GM12872 (cell line): ENCODE measurements at regions not wholly inside any gene's neighbourhood (a gene's known extent, or its start where the extent isn't known, plus 50 kb on each side); places are given as distances from the start of the nearest gene placed in this dataset.

Experiments used
- CTCF ChIP-seq: IDR thresholded peaks from 3 replicates; pipeline ENCODE4 v1.5.1; 2011; ENCODE audit warnings: low read depth, mild to moderate bottlenecking, low read length, moderate library complexity; ENCODE audit not compliant: insufficient read depth

GRCh38 chr7:51689547-51689946 lies 372.9 kb upstream of the COBL start:
- TF ChIP-seq CTCF: no peak

- TF ChIP-seq CTCF: no peak
Observed at GRCh38 chr7:51685794-51686193, 369.2 kb upstream of the COBL start.

- TF ChIP-seq CTCF: no peak
Observed at GRCh38 chr7:51680594-51681399, 364.2 kb upstream of the COBL start.

- no peak for TF ChIP-seq CTCF
Observed at GRCh38 chr7:51679358-51679757, 362.7 kb upstream of the COBL start.

GRCh38 chr7:51666751-51667150 lies 350.1 kb upstream of the COBL start:
- TF ChIP-seq CTCF: no peak

GRCh38 chr7:51666266-51666665 lies 349.7 kb upstream of the COBL start:
- no peak for TF ChIP-seq CTCF

- no peak for TF ChIP-seq CTCF
Observed at GRCh38 chr7:51665045-51665780, 348.6 kb upstream of the COBL start.
